HuH-7.5 (cell line): ENCODE measurements at regions not wholly inside any gene's neighbourhood (a gene's known extent, or its start where the extent isn't known, plus 50 kb on each side); places are given as distances from the start of the nearest gene placed in this dataset.
"Not testable (repeated sequence)": the region's sequence is repeated elsewhere in the genome, so short reads cannot be mapped to it uniquely, and the experiment has no call there.

Source experiments
- DNase-seq: peaks from one replicate; pipeline ENCODE4 v3.0.0; 2011; ENCODE audit warnings: low spot score

DNA sequence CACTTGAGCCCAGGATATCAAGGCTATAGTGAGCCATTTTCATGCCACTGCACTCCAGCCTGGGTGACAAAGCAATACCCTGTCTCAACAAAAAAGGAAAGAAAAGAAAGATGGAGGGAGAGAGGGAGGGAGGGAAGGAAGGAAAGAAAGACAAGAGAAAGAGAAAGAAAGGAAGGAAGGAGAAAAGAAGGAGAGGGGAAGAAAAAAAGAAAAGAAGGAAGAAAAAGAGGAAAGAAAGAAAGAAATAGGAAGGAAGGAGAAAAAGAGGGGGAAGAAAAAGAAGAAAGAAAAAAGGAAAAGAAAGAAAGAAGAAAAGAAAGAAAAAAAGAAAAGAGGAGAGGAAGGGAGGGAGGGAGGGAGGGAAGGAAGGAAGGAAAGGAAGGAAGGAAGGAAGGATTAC, 321.5 kb upstream of the CNTNAP2 start:
- no peak for DNase-seq

GRCh38 chr7:145784809-145785780, 331.5 kb upstream of the CNTNAP2 start:
- no peak for DNase-seq

GRCh38 chr7:145781388-145781787, 335.2 kb upstream of the CNTNAP2 start:
- DNase-seq = not testable (repeated sequence)

DNA sequence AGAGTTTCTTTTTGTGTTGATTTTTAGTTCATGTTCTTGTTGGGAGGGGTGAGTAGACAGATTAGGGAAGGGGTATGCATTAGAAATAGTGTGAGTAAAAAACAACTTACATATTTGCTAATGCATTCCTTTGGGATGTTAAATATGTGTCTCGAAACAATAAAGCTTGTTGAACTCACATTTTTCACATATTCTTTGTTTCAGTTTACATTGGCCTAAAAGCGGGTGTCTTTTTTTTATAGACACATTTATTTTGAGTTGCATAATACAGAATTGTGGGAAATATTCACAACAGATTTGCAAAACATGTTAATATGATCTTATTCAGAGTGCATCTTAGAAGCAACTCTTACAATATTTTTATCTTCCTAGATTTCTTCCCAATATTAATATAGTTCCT, 337.5 kb upstream of the CNTNAP2 start:
- DNase-seq = no peak

- DNase-seq = no peak
Measured at GRCh38 chr7:145774777-145775176, 341.8 kb upstream of the CNTNAP2 start.

DNA sequence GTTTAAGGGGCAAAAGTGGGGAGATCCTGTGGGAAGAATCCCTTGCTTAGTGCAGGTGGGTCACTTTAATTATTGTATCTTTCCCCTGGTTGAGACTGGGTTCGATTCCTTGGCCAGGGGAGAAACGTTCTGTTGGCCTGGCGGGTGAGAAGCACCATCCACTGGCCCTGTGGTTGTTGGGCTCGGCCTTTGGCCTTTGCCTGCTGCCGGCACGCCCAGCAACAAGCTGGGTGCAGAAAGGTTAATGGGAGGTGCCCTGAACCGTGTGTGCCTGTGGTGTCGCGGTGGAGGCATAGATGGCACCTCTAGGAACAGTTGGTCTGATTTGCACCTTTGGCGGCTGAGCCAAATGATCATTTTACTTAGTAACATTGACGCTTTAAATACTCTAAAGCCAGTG, 363.6 kb upstream of the CNTNAP2 start:
- DNase-seq = no peak

- DNase-seq = no peak
Measured at GRCh38 chr7:145737617-145738016, 379.0 kb upstream of the CNTNAP2 start.

DNA sequence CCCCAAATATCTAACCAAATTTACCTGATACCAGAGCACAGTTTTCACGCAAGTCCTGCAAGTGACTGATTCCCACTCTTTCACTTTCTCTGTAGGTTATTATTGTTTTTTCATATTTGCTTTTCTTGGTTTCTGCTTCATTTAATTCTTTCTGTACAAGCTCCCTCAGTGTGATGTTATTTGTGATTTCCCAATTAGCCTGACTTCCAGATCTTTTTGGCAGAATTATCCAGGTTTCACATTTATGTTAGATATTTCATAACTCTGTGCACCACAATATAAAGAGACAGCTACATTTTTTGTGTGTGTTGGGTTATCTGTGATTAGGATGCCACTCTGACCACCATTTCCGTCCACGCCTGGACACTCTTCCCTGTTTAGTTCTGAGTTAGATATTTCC, 381.5 kb upstream of the CNTNAP2 start:
- no peak for DNase-seq

DNA sequence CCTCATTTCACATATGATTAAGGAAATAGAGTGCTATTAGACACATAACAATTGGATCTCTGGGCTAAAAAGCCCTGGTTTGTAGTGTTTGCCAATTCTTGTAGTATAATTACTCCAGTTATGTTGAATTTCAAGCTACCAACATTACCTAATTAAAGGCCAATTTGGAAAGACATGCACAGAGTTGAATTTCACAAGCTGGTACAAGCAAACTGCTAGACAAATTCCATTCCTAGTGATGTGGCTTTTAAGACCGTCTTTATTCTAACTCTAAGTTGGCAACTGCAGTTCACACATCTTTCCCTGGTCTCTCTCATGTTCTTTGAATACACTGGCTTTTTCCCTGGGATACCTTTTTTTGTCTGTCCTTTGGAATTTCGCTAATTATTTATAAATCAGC, 384.1 kb upstream of the CNTNAP2 start:
- DNase-seq = no peak

DNA sequence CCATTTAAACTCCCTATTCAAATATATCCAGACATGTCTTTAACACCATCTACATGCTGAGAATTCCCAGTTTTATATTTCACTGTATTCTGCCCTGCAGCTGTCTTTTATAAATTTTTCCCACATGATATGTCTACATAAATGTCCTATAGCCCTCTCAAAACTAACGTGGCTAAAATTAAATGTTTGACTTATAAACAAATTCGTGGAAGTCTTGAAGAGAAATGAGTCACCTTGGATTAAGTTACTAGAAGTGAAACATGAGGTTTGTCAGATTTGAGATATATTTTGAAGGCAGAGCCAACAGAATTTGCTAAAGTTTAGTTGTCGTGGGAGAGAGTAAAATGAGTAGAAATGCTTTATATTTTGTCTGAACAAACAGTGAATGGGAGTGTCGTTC, 386.9 kb upstream of the CNTNAP2 start:
- no peak for DNase-seq

- DNase-seq = no peak
Measured at GRCh38 chr7:145718129-145718528, 398.5 kb upstream of the CNTNAP2 start.

GRCh38 chr7:145700488-145700887, 416.1 kb upstream of the CNTNAP2 start:
- no peak for DNase-seq

DNA sequence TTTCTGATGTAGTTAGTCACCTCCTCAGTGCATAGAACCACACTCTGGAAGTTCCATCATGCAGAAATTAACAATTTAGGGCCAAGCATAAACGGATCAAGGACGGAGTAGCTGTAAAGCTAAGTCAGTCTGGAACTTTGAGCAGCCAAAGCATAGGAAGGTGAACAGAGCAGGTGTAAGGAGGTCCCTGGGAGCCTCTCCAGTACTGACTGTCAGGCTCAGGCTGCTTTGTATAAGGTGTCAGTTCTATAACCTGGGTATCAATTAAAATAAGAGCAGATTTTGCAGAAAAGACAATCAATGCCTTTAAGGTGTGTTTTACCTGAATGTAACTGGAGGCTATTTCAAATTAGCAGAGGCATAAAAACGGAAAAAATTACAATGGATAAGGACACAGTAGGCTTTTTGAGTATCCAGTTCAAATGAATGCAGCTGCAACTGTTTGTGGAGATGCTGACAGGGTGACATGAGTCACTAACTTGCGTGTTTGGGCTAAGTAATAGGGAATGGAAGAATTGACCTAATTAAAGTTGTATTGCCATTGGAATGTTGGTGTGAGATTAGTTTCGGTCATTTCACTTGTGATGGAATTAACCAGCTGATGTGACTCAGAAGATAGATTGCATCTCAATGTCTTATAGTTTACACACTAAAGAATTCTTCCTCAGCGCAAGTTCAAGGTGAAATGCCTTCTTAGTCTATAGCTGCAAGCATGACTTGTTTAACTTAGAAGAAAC, 417.9 kb upstream of the CNTNAP2 start:
- no peak for DNase-seq

GRCh38 chr7:145697412-145698107, 419.0 kb upstream of the CNTNAP2 start:
- DNase-seq = not testable (repeated sequence)

DNA sequence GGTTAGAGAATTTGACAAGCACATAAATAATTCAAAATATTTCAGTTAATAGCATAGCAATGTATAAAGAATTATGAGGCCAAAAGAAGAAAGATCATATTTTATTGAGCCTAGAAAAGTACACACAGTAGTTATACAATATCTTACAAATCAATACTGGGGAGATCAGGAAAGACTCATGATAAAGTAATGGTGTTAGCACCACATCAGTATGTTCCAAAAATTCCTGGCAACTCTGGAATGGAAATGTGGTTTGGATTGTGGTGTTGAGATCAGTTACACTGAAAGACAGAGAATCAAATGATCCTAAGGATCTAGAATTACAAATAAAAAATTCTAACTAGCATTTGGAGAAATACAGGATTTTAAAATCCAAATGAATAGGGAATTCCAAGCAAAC, 420.5 kb upstream of the CNTNAP2 start:
- DNase-seq = no peak

DNA sequence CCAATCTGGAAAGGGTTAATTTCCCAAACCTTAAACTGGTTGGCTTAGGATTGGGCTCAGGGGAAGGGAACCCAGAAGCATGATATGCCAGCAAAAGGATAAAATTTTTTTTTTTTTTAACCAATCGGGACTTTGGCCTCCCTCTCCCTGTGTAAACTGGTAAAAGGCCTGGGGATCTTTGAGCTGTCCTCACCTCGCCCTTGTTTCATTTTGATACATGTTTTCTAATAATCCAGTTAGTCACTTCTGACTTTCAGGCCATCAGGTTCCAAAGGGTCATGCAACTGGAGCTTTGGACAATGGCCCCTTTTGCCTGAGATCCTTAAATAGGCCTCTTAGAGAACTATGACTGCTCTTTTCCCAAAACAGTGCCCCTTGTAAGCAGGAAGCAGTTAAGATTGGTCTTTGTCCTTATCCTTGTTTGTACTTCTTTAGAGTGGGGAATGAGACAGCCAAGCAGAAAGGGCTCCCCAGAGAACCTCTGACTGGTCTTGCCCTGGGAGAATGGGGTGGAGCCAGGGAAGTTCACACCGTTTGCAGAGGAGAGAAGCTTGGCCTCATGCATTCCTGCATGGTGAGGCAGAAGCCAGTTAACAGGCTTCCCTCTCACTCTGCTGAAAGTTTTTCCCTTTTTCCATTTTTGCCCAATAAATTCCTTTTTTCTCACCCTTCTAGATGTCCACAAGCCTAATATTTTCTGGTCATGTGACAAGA, 424.2 kb upstream of the CNTNAP2 start:
- no peak for DNase-seq

- no peak for DNase-seq
Measured at GRCh38 chr7:145691377-145691914, 425.2 kb upstream of the CNTNAP2 start.

GRCh38 chr7:145681646-145682045, 435.0 kb upstream of the CNTNAP2 start:
- DNase-seq = no peak

DNA sequence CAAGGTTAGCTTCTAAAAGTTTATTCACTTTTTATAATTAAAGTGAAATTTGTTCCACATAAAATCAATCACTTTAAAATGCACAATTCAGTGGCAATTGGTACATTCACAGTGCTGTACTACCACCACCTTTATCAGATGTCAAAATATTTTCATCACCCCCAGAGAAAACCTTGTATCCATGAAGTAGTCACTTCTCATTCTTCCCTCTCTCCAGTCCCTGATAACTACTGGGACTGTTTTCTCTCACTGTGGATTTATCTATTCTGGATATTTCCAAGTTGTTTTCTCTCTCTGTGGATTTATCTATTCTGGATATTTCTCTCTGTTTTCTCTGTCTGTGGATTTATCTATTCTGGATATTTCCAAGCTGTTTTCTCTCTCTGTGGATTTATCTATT, 435.4 kb upstream of the CNTNAP2 start:
- no peak for DNase-seq

- DNase-seq = no peak
Measured at GRCh38 chr7:145665499-145666258, 450.9 kb upstream of the CNTNAP2 start.

- DNase-seq = no peak
Measured at GRCh38 chr7:145655666-145656065, 460.9 kb upstream of the CNTNAP2 start.
